ENCODE measurements at regions not wholly inside any gene's neighbourhood (a gene's known extent, or its start where the extent isn't known, plus 50 kb on each side); places are given as distances from the start of the nearest gene placed in this dataset.
"Not testable (repeated sequence)": the region's sequence is repeated elsewhere in the genome, so short reads cannot be mapped to it uniquely, and the experiment has no call there.

DNA sequence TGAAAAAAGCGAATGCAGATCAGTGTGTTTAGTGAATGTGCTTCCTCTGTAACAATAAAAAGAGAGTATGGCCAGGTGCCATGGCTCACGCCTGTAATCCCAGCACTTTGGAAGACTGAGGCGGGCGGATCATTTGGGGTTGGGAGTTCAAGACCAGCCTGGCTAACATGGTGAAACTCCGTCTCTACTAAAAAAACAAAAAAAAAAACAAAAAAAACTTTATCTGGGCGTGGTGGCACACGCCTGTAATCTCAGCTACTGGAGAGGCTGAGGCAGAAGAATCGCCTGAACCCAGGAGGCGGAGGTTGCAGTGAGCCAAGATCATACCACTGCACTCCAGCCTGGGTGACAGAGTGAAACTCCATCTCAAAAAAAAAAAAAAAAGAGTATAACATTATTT is 152.9 kb downstream of the ZFP64 start:
- TF ChIP-seq SP1 (IDR thresholded peaks at IDR 0.05); CTCF (IDR thresholded peaks at IDR 0.05; ENCODE audit: low read depth, low read length, missing input control); RAD21 (IDR thresholded peaks at IDR 0.05); RXRA (IDR thresholded peaks at IDR 0.05); EGR1 (IDR thresholded peaks at IDR 0.05; ENCODE audit: low read depth in 2 of 2); TAF1 (conservative IDR thresholded peaks at IDR 0.05); MAX (IDR thresholded peaks at IDR 0.05); JUND (IDR thresholded peaks at IDR 0.05); YY1 (IDR thresholded peaks at IDR 0.05): not testable (repeated sequence)

All from liver (tissue), 3 donors.